Liver (tissue), 8 donors: ENCODE measurements at regions not wholly inside any gene's neighbourhood (a gene's known extent, or its start where the extent isn't known, plus 50 kb on each side); places are given as distances from the start of the nearest gene placed in this dataset.

Source experiments
- DNase-seq: peaks from one replicate; pipeline ENCODE4 v3.0.0-alpha.2; 2017; ENCODE audit warnings: low spot score
- H3K27ac ChIP-seq, 2 donors: one replicate each; pipeline ENCODE4 v1.7.0; 2013; ENCODE audit warnings: inconsistent platforms in 2 of 2, low read length in 2 of 2, control low read depth in 1 of 2, low read depth in 1 of 2, mild to moderate bottlenecking in 1 of 2
- H3K27me3 ChIP-seq, 4 donors: one replicate each; pipeline versions ENCODE4 v1.6.1 to v1.7.0; 2013; ENCODE audit warnings: low read length in 3 of 4, inconsistent platforms in 1 of 4, mild to moderate bottlenecking in 1 of 4, moderate library complexity in 1 of 4; ENCODE audit not compliant: control insufficient read depth in 4 of 4, insufficient read depth in 4 of 4
- H3K36me3 ChIP-seq, 4 donors: one replicate each; pipeline versions ENCODE4 v1.6.1 to v1.7.0; 2013; ENCODE audit warnings: low read length in 3 of 4, mild to moderate bottlenecking in 3 of 4, low read depth in 1 of 4, moderate library complexity in 1 of 4; ENCODE audit not compliant: control insufficient read depth in 4 of 4, insufficient read depth in 3 of 4
- H3K4me1 ChIP-seq, 4 donors: one replicate each; pipeline versions ENCODE4 v1.6.1 to v1.7.0; 2013; ENCODE audit warnings: low read length in 3 of 4, mild to moderate bottlenecking in 3 of 4, moderate library complexity in 1 of 4; ENCODE audit not compliant: control insufficient read depth in 4 of 4, insufficient read depth in 4 of 4
- H3K4me3 ChIP-seq, 3 donors: one replicate each; pipeline versions ENCODE4 v1.6.1 to v1.7.0; 2013; ENCODE audit warnings: low read length in 3 of 3, control low read depth in 1 of 3, low read depth in 1 of 3, mild to moderate bottlenecking in 1 of 3
- H3K9ac ChIP-seq, 2 donors: one replicate each; pipeline ENCODE4 v1.7.0; 2013; ENCODE audit warnings: low read length in 2 of 2, mild to moderate bottlenecking in 2 of 2, moderate library complexity in 2 of 2, control low read depth in 1 of 2, low read depth in 1 of 2
- H3K9me3 ChIP-seq, 4 donors: one replicate each; pipeline versions ENCODE4 v1.6.1 to v1.7.0; 2013; ENCODE audit warnings: low read length in 3 of 4; ENCODE audit not compliant: control insufficient read depth in 4 of 4
- ATF3 ChIP-seq: IDR thresholded peaks from 2 replicates; pipeline ENCODE4 v1.6.1; 2016; ENCODE audit warnings: antibody characterized with exemption
- CTCF ChIP-seq: fragments of 150-350 bp; IDR thresholded peaks from 2 replicates; pipeline ENCODE4 v1.5.1; 2017; ENCODE audit warnings: improper control_type of control experiment, low read depth, low read length; ENCODE audit not compliant: missing input control
- EGR1 ChIP-seq, 2 donors: IDR thresholded peaks; 2 replicates each; pipeline ENCODE4 v1.6.1; 2016 to 2018; ENCODE audit warnings: antibody characterized with exemption in 2 of 2, low read depth in 2 of 2
- FOXA1 ChIP-seq: IDR thresholded peaks from 2 replicates; pipeline ENCODE4 v1.6.1; 2016; ENCODE audit warnings: antibody characterized with exemption
- FOXA2 ChIP-seq: IDR thresholded peaks from 2 replicates; pipeline ENCODE4 v1.6.1; 2016; ENCODE audit warnings: antibody characterized with exemption
- GABPA ChIP-seq, 2 donors: IDR thresholded peaks in 1 of 2; conservative IDR thresholded peaks in 1 of 2; 2 replicates each; pipeline ENCODE4 v1.6.1; 2016; ENCODE audit warnings: antibody characterized with exemption in 2 of 2, mild to moderate bottlenecking in 1 of 2, moderate library complexity in 1 of 2
- HNF4G ChIP-seq: IDR thresholded peaks from 2 replicates; pipeline ENCODE4 v1.6.1; 2016; ENCODE audit warnings: antibody characterized with exemption
- JUND ChIP-seq, 2 donors: IDR thresholded peaks; 2 replicates each; pipeline ENCODE4 v1.6.1; 2016; ENCODE audit warnings: antibody characterized with exemption in 2 of 2
- MAX ChIP-seq: IDR thresholded peaks from 2 replicates; pipeline ENCODE4 v1.6.1; 2016; ENCODE audit warnings: antibody characterized with exemption
- NR2F2 ChIP-seq: IDR thresholded peaks from 2 replicates; pipeline ENCODE4 v1.6.1; 2016; ENCODE audit warnings: antibody characterized with exemption
- RAD21 ChIP-seq, 2 donors: IDR thresholded peaks; 2 replicates each; pipeline ENCODE4 v1.6.1; 2016; ENCODE audit warnings: antibody characterized with exemption in 2 of 2, mild to moderate bottlenecking in 2 of 2
- REST ChIP-seq: IDR thresholded peaks from 2 replicates; pipeline ENCODE4 v1.6.1; 2016; ENCODE audit warnings: antibody characterized with exemption, mild to moderate bottlenecking
- RXRA ChIP-seq, 2 donors: IDR thresholded peaks; 2 replicates each; pipeline ENCODE4 v1.6.1; 2017 to 2018; ENCODE audit warnings: antibody characterized with exemption in 2 of 2, mild to moderate bottlenecking in 1 of 2
- SP1 ChIP-seq: IDR thresholded peaks from 2 replicates; pipeline ENCODE4 v1.6.1; 2018; ENCODE audit warnings: antibody characterized with exemption, mild to moderate bottlenecking
- TAF1 ChIP-seq: conservative IDR thresholded peaks from 2 replicates; pipeline ENCODE4 v1.6.1; 2016; ENCODE audit warnings: antibody characterized with exemption, mild to moderate bottlenecking
- YY1 ChIP-seq: IDR thresholded peaks from 2 replicates; pipeline ENCODE4 v1.6.1; 2016; ENCODE audit warnings: antibody characterized with exemption, mild to moderate bottlenecking
- ZBTB33 ChIP-seq: IDR thresholded peaks from 2 replicates; pipeline ENCODE4 v1.6.1; 2016; ENCODE audit warnings: antibody characterized with exemption
- WGBS: extraction: QIAGEN DNeasy Blood & Tissue Kit; methylation state at CpG from one replicate; pipeline ENCODE4 v1.1.7; 2013; 5-methylcytosine and 5-hydroxymethylcytosine counted together
- donor health status: healthy.
- donor health status: healthy.
- donor health status: healthy.
- donor health status: healthy.
- donor health status: healthy.

GRCh38 chr15:38733331-38733730 lies 168.7 kb upstream of the RASGRP1 start:
- Histone ChIP-seq H3K4me3 (no peak overlapping the region), H3K9ac (no peak overlapping the region), H3K4me1 (no peaks in the 10 kb centered on the region), H3K36me3 (no peaks in the 10 kb centered on the region), H3K9me3 (peaks cover 0 to 5% (median 2%) of the 10 kb centered on the region in 4 donors), H3K27me3 (peaks cover 0 to 3% (median 0%) of the 10 kb centered on the region in 4 donors), H3K27ac (no peak overlapping the region)
- no peak for DNase-seq
- no peak for TF ChIP-seq EGR1 (IDR thresholded peaks at IDR 0.05; ENCODE audit: low read depth in 2 of 2)
- no peak for TF ChIP-seq SP1

GRCh38 chr15:38740206-38740605 lies 175.6 kb upstream of the RASGRP1 start:
- WGBS, result 73% methylated on average over 5 of the region's 5 CpGs
- Histone ChIP-seq H3K9ac (no peak overlapping the region), H3K27me3 (peaks cover 0 to 9% (median 0%) of the 10 kb centered on the region in 4 donors), H3K9me3 (no peaks in the 10 kb centered on the region), H3K4me3 (no peak overlapping the region), H3K4me1 (no peaks in the 10 kb centered on the region), H3K36me3 (no peaks in the 10 kb centered on the region), H3K27ac (no peak overlapping the region)
- no peak for DNase-seq
- TF ChIP-seq RXRA (IDR thresholded peaks at IDR 0.05), result no peak
- no peak for TF ChIP-seq CTCF
- TF ChIP-seq REST, result no peak
- TF ChIP-seq JUND (IDR thresholded peaks at IDR 0.05), result no peak
- no peak for TF ChIP-seq HNF4G
- no peak for TF ChIP-seq TAF1
- no peak for TF ChIP-seq GABPA (IDR thresholded peaks at IDR 0.05 in 1 of 2, conservative IDR thresholded peaks at IDR 0.05 in 1 of 2)
- no peak for TF ChIP-seq ZBTB33
- no peak for TF ChIP-seq ATF3
- no peak for TF ChIP-seq FOXA1
- TF ChIP-seq EGR1 (IDR thresholded peaks at IDR 0.05; ENCODE audit: low read depth in 2 of 2), result no peak
- TF ChIP-seq RAD21 (IDR thresholded peaks at IDR 0.05), result no peak
- TF ChIP-seq MAX, result no peak
- TF ChIP-seq NR2F2, result no peak
- no peak for TF ChIP-seq YY1
- TF ChIP-seq FOXA2, result no peak
- TF ChIP-seq SP1, result no peak
